Erythroblast (primary cell): ENCODE measurements at regions not wholly inside any gene's neighbourhood (a gene's known extent, or its start where the extent isn't known, plus 50 kb on each side); places are given as distances from the start of the nearest gene placed in this dataset.
"Not testable (repeated sequence)": the region's sequence is repeated elsewhere in the genome, so short reads cannot be mapped to it uniquely, and the experiment has no call there.

Source experiments
- GATA1 ChIP-seq: IDR thresholded peaks from 2 replicates; pipeline ENCODE4 v1.6.1; 2011; ENCODE audit warnings: low read depth, mild to moderate bottlenecking, control low read depth, low read length, moderate library complexity
- POLR2A ChIP-seq: IDR thresholded peaks from 2 replicates; pipeline ENCODE4 v1.6.1; 2011; ENCODE audit warnings: mild to moderate bottlenecking, low read length

GRCh38 chr10:90118567-90118966 is 417.2 kb downstream of the KIF20B start:
- not testable (repeated sequence) for TF ChIP-seq POLR2A, GATA1
